Left hindlimb (tissue), 1 donor: ENCODE measurements at regions not wholly inside any gene's neighbourhood (a gene's known extent, or its start where the extent isn't known, plus 50 kb on each side); places are given as distances from the start of the nearest gene placed in this dataset.

ENCODE experiments used
- DNase-seq: peaks from one replicate; pipeline ENCODE4 v3.0.0-alpha.2; 2018

DNA sequence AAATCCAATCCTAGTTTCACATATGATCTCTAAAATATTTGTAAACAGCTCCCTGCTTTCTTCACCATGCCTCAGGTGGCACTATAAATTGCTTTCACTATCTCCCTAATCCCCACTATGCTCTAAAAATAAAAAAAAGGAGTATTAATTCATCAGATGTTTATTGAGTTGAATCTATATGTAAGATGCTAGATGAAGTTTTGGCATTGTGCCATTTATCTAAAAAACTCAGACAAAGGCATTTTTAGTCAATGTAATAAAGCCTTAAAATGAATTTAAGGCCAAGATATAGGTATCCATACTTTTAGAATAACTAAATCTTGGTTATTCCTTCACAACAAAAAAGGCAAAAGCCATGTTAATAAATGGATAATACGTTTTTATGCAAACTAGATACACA is 373.9 kb downstream of the ETS1 start:
- DNase-seq: no peak

- no peak for DNase-seq
These were observed 375.0 kb downstream of the ETS1 start for GRCh38 chr11:128212324-128212723.

DNA sequence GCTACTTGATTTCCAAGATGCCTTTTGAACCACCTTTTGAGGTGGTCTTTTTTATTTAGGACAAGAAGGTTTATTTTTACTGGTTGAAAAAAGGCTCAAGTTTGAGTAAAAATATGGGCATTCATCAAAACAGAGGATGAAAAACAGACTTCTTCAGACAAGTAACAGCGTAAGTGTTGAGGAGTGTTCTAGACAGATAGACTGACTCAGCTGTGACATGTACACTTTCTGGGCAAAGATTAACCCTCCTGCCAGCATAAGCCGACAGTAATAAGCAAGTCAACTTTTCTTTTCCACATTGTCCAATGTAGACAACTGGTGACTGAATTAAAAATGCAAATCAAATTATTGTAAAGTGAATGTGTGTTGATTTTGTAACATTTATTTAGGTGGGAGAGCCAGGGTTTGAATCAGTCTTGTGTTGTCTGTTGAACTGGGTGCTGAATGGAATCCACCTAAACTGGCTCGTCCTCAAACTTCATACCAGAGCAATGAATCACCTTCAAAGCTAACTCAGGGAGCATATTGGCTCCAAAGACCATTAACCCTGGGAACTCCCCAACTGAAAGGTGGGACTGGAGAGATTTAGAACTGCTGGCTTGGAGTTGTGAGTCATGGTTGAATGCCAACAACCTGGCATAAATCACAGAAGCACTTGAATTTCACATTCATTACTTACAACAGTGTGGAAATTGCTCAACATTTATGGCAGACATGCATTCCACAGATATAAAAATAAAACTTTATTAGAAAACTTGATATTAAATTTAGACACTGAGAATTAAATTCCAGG is 377.0 kb downstream of the ETS1 start:
- peak; percentile 44 for DNase-seq

GRCh38 chr11:128209138-128209435 is 378.3 kb downstream of the ETS1 start:
- no peak for DNase-seq

DNA sequence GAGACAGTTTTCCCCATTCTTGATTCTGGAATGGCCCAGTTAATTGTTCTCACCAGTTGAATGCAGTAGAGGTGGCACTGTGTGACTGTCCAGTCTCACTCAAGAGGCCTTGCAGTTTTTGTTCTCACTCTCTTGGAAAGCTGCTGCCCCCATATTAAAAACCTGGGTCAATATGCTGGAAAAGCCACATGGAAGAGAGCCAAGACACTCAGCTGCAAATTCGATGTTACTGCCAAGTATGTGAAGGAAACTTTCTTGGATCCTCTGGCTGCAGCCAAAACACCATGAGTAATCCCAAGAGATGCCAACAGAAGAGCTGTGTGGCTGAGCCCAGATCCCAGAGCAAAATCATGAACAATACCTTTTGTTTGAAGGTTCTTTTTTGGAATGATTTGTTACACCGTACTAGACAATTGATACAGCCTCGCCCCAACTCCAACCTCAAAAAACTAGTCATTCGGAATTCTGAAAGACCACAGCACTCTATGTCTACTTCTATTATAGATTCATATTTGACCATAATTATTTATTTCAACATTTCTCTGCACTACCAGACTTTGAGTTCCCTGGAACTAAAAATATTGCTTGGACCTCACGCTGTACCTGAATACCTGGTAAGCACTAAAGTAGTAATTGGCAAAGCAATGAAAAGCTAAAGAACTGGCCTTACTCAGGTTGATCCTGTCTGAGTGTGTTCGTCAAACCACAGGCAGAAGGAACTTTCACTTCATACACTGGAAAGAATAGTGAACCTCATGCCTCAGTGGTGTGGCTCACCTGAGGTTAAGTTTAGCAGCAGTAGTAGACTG is 378.8 kb downstream of the ETS1 start:
- DNase-seq: peak; percentile 67

- no peak for DNase-seq
These were observed 379.5 kb downstream of the ETS1 start for GRCh38 chr11:128207861-128208321.

DNA sequence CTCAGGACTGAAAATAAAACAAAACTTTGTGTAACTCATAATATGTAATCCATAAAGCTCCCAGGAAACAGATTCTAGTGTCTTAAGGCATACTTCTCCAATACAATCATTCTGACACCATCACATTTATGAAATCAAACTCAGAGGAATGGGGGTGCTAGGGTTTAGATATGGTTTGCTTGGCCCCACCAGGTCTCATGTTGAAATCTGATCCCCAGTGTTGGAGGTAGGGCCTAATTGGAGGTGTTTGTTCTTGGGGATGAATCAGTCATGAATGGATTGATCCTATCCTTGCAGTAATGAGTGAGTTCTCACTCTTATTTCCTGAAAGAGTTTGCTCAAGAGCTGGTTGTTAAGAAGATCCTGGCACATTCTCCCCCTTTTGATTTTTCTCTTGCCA is 380.9 kb downstream of the ETS1 start:
- DNase-seq: no peak

GRCh38 chr11:128205796-128206195 is 381.6 kb downstream of the ETS1 start:
- DNase-seq: no peak

- DNase-seq: no peak
These were observed 382.5 kb downstream of the ETS1 start for GRCh38 chr11:128204898-128205297.

GRCh38 chr11:128201801-128202200 is 385.6 kb downstream of the ETS1 start:
- no peak for DNase-seq

GRCh38 chr11:128201009-128201408 is 386.3 kb downstream of the ETS1 start:
- no peak for DNase-seq

DNA sequence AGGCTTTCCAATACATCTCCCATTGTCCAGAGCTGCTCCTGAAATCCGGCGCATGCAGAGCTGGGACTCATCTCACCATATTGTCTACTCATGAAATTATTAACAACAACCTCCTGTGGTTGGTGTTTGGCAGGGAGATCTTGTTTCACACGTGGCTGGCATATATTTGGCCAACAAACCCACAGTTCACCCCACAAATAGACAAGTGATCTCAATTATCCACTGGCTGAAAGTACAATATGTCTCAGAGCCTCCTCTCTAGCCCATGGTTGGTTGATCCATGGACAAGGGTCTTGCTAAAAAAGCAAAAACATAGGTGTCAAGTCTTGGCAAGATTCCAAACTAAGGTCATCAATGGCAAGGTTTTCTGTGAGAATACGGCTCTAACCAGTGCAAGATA is 386.9 kb downstream of the ETS1 start:
- DNase-seq: no peak

DNA sequence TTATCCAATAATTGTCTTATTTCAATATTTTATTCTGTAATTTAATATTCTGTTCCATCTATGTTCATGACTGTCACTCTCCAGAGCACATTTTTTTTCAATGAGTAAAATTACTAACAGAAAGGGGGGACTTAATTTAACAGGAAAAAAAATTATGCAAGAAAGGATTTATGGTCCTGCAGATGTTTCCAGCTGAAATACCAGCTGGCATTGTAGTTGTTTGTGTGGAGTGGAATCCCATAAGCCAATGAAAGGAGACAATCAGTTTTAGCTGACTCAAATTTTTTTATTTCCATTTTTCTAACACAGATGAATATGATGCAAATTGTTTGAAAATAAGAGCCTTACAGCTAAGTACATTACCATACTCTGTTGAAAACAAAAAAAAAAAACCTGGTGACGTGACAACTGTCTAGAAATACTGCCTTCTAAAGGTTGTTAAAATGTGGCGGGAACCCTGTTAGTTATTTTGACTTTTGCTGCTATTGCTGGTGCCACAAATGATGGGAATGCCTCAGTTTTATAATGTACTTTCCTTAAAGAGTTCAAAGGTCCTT is 389.1 kb downstream of the ETS1 start:
- DNase-seq: no peak

DNA sequence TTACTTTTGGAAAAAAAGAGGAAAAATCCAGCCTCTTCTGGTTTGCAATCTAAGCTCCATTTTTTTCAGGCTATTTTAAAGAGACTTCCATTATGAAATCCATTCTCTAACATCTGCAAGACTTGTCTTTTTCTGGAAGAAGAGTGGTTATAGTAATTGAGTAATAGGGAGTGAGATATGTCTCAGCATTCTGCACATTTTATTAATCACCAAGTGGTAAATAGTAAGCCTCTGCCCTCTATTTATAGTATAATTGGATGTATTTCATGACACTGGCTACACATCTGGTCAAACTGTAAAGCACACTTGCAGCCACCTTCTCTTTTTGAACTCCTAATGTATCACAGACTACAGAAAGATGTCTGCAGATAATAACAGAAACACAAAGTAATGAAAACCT is 391.1 kb downstream of the ETS1 start:
- DNase-seq: no peak

GRCh38 chr11:128195756-128196155 is 391.6 kb downstream of the ETS1 start:
- DNase-seq: no peak

- no peak for DNase-seq
These were observed 392.2 kb downstream of the ETS1 start for GRCh38 chr11:128195057-128195751.

- no peak for DNase-seq
These were observed 393.1 kb downstream of the ETS1 start for GRCh38 chr11:128194216-128194615.

GRCh38 chr11:128193615-128194014 is 393.7 kb downstream of the ETS1 start:
- no peak for DNase-seq

DNA sequence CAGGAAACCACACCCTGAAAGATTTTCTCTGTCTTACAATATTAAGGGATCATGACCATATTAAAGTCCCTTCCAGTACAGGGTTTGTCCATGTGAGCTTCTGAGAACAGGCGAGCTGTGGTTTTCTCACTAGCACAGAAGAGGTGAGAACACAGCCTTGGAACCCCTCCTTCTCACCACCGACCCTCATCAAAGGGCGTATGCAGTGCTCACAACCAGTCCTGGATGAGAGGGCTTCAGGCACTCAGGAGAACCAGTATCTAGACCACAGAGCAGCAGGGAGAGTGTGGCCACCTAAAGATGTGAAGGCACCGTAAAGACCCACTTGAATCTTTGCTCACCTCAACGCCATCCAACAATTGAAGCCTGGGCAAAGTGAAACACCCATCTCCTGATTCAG is 397.0 kb downstream of the ETS1 start:
- DNase-seq: no peak

- no peak for DNase-seq
These were observed 397.5 kb downstream of the ETS1 start for GRCh38 chr11:128189823-128190222.

DNA sequence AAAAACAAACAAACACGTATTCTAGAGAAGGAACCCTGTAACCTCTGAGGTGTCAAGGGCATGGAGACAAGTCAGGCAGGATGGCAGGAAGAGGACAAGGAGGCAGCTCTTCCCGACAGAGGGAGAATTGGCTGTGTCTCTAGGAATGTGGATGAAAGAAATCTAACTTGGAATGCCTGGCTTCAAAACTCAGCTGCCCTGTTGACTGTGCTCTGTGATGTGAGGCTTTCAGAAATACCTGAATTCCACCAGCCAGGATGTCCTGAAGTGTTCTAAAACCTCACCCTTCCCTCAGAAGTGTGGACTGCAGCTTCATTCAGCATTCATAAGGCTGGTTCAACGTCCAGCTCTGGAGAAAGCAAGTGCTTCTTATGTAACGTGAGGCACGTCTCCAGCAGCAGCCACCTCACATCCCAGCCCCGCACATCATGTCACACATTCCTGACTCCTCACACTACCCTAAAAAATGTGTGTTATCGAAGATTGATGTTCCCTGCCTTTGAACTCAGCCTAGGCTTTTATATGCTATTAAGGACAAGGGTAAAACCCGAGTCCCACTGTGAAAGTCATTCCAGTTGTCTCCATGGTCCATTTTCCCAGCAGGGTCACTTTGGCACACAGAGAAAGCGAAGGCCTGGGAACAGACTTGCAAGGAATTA is 398.9 kb downstream of the ETS1 start:
- no peak for DNase-seq

DNA sequence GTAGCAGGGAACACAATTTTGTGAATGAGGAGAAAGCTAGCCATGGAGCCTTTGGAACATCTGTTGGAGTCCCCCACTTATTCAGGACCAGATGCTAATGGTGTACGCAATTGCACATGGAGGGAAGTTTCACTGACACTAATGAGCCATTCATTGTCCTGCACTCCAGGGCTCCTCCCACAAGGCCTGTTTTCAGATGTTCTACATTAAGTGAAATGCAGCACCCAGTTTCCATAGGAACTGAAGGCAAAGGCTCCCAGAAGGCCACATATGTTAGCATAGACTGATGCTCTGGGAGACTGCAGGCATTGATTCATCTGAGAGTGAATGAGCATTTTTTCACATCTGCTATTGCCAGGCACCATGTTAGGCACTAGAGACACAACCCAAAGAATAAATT is 399.5 kb downstream of the ETS1 start:
- DNase-seq: no peak

DNA sequence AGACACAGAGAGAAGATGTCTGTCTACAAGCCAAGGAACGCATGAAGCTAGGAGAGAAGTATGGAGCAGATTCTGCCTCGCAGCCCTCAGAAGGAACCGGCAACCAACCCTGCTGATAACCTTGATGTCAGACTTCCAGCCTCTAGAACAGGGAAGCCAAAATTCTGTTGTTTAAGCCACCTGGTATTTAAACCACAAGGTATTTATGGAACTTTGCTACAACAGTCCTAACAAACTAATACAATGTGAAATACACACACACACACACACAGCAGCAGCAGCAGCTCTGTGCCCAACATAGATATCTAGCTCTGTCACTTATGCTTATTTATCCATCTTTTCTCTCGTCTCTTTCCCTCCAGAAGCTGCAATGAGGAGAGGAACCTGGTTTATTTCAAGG is 400.0 kb downstream of the ETS1 start:
- no peak for DNase-seq
